ENCODE measurements at regions not wholly inside any gene's neighbourhood (a gene's known extent, or its start where the extent isn't known, plus 50 kb on each side); places are given as distances from the start of the nearest gene placed in this dataset.

DNA sequence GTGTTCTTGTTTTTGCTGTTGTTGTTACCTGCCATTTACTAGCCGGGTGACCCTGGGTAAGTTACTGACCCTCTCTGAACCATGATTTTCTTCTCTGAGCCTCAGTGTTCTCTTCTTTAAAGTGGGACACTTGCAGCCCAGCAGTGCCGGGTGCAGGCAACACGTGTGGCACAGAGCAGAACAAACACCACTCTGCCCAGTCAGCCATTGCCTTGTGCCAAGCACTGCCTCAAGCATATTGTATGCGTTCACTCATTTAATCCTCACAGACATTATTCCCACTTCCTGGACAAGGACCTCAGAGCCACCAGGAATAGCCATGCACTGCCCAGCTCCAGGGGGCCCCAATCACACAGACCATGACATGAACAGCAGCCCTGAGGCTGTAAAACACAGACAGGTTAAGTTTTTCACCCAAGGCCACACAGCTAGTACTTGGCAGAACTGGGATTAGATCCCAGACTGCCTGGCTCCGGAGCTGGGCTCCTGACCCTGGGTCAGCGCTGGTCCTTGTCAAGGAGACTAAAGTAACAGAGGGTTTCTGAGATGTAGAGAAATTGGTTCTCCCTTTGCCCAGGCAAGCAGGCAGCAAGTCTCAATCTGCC, 74.0 kb upstream of the PTPN1 start:
- Mint-ChIP-seq H3K4me3 (no peak overlapping the region), H3K27ac (ENCODE audit: unreplicated experiment) (no peak overlapping the region), H3K36me3 (ENCODE audit: low read depth) (no peaks in the 10 kb centered on the region), H3K9me3 (no peaks in the 10 kb centered on the region), H3K27me3 (ENCODE audit: low read depth) (no peaks in the 10 kb centered on the region), H3K4me1 (peaks cover 4% of the 10 kb centered on the region)
- DNase-seq (ENCODE audit: low read depth, low spot score) = no peak
- no peak for TF ChIP-seq CTCF (conservative IDR thresholded peaks at IDR 0.05)

DNA sequence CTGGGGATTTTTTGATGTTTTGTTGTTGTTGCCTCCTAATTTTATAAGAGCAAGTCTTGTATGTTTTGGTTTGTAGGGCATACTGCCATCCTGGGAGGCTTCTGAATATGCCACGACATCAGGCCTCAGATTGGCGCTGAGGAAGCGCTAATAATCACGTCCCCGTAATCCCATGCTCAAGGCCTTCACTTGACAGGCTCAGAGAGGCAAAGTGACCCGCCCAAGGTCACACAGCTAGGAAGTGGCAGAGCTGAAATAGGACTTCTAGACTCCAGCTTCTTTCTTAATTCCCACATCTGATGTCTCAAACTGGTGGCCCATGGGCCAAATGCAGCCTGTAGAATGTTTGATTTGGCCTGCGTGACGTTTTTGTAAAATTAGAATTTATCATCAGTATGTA, 73.5 kb upstream of the PTPN1 start:
- Mint-ChIP-seq H3K9me3 (no peaks in the 10 kb centered on the region), H3K27ac (ENCODE audit: unreplicated experiment) (no peak overlapping the region), H3K36me3 (ENCODE audit: low read depth) (no peaks in the 10 kb centered on the region), H3K4me1 (peaks cover 4% of the 10 kb centered on the region), H3K4me3 (no peak overlapping the region), H3K27me3 (ENCODE audit: low read depth) (no peaks in the 10 kb centered on the region)
- no peak for DNase-seq (ENCODE audit: low read depth, low spot score)
- no peak for TF ChIP-seq CTCF (conservative IDR thresholded peaks at IDR 0.05)

GRCh38 chr20:50438986-50439407, 71.2 kb upstream of the PTPN1 start:
- no peak for DNase-seq (ENCODE audit: low read depth, low spot score)
- no peak for TF ChIP-seq CTCF (conservative IDR thresholded peaks at IDR 0.05)
- H3K4me1 Mint-ChIP-seq = peaks cover 4% of the 10 kb centered on the region
- no peaks in the 10 kb centered on the region for H3K27me3 Mint-ChIP-seq (ENCODE audit: low read depth)
- no peaks in the 10 kb centered on the region for H3K36me3 Mint-ChIP-seq (ENCODE audit: low read depth)
- H3K27ac Mint-ChIP-seq (ENCODE audit: unreplicated experiment) = no peak overlapping the region
- H3K9me3 Mint-ChIP-seq = no peaks in the 10 kb centered on the region
- no peak overlapping the region for H3K4me3 Mint-ChIP-seq

- no peak overlapping the region for H3K4me3 Mint-ChIP-seq
- H3K27me3 Mint-ChIP-seq (ENCODE audit: low read depth) = no peaks in the 10 kb centered on the region
- H3K27ac Mint-ChIP-seq (ENCODE audit: unreplicated experiment) = no peak overlapping the region
- DNase-seq (ENCODE audit: low read depth, low spot score) = no peak
- H3K36me3 Mint-ChIP-seq (ENCODE audit: low read depth) = no peaks in the 10 kb centered on the region
- peaks cover 4% of the 10 kb centered on the region for H3K4me1 Mint-ChIP-seq
- H3K9me3 Mint-ChIP-seq = no peaks in the 10 kb centered on the region
- TF ChIP-seq CTCF (conservative IDR thresholded peaks at IDR 0.05) = no peak
Measured at GRCh38 chr20:50439539-50440453, 70.4 kb upstream of the PTPN1 start.

DNA sequence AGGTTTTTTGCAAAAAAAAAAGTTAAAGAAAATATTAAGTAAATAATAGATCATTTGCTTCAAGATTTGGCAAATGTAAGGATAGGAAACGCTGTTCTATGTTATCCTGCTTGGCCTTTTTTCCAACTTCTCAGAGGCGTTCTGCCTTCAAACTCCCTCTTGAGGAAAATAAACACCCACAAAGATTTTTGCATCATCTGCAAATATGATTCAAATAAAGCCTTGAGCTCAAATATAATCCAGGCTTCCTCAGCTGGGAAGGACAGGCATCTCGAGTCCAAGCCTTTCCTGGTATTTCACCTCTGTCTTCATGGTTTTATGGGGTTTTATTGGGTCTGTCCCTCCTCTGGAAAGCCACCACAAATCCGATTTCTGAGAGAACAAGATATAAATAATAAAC, 67.7 kb upstream of the PTPN1 start:
- H3K9me3 Mint-ChIP-seq = no peaks in the 10 kb centered on the region
- no peaks in the 10 kb centered on the region for H3K36me3 Mint-ChIP-seq (ENCODE audit: low read depth)
- no peak for DNase-seq (ENCODE audit: low read depth, low spot score)
- no peak overlapping the region for H3K4me3 Mint-ChIP-seq
- no peak for TF ChIP-seq CTCF (conservative IDR thresholded peaks at IDR 0.05)
- no peaks in the 10 kb centered on the region for H3K27me3 Mint-ChIP-seq (ENCODE audit: low read depth)
- peaks cover 4% of the 10 kb centered on the region for H3K4me1 Mint-ChIP-seq
- no peak overlapping the region for H3K27ac Mint-ChIP-seq (ENCODE audit: unreplicated experiment)

Data from neural crest cell (in vitro differentiated cells).